GM10248 (cell line): ENCODE measurements at regions not wholly inside any gene's neighbourhood (a gene's known extent, or its start where the extent isn't known, plus 50 kb on each side); places are given as distances from the start of the nearest gene placed in this dataset.

ENCODE experiments used
- CTCF ChIA-PET: fragments of 300-600 bp; sonication (Branson Sonifier 250); formaldehyde crosslinking; extraction: SDS; loops from one replicate; lab custom pipeline; 2021; ENCODE audit warnings: antibody characterized with exemption; lab: Yijun Ruan, JAX
- POLR2A ChIA-PET: fragments of 350-650 bp; sonication (Branson Sonifier 250); formaldehyde crosslinking; extraction: SDS; loops from one replicate; lab custom pipeline; 2020; ENCODE audit warnings: antibody characterized with exemption; lab: Yijun Ruan, JAX
- DNase-seq: peaks from one replicate; pipeline ENCODE4 v3.0.0; 2012; ENCODE audit errors: extremely low spot score
- CTCF ChIP-seq: IDR thresholded peaks from 2 replicates; pipeline ENCODE4 v1.5.1; 2012; ENCODE audit warnings: mild to moderate bottlenecking, low read depth; ENCODE audit errors: extremely low read depth, missing control alignments, control extremely low read depth

GRCh38 chr12:115121053-115121452 is 437.1 kb upstream of the TBX3 start:
- DNase-seq = no peak
- TF ChIP-seq CTCF = no peak
- ChIA-PET CTCF (interaction anchor here (1.7 kb wide), 1 partner anchor 13 kb away, joined by 3 read pairs; no protein-coding TSS in a partner anchor), POLR2A (no interaction called here)

GRCh38 chr12:115118177-115118724 is 434.3 kb upstream of the TBX3 start:
- ChIA-PET POLR2A (no interaction called here), CTCF (no interaction called here)
- no peak for TF ChIP-seq CTCF
- no peak for DNase-seq

GRCh38 chr12:115114140-115114539 is 430.2 kb upstream of the TBX3 start:
- ChIA-PET POLR2A (no interaction called here), CTCF (interaction anchor here (1.5 to 1.9 kb wide), 2 partner anchors 12 to 19 kb away, joined by 4 to 5 read pairs; no protein-coding TSS in a partner anchor)
- DNase-seq = no peak
- TF ChIP-seq CTCF = no peak

- ChIA-PET POLR2A (no interaction called here), CTCF (no interaction called here)
These were observed 425.9 kb upstream of the TBX3 start for GRCh38 chr12:115109863-115110262.

GRCh38 chr12:115108129-115109100 is 424.4 kb upstream of the TBX3 start:
- ChIA-PET CTCF (no interaction called here), POLR2A (no interaction called here)
- no peak for TF ChIP-seq CTCF
- no peak for DNase-seq

More at GRCh38 chr12:115109863-115110262, 425.9 kb upstream of the TBX3 start:
- DNase-seq = no peak
- no peak for TF ChIP-seq CTCF

GRCh38 chr12:115103884-115104883 is 420.2 kb upstream of the TBX3 start:
- no peak for DNase-seq
- ChIA-PET CTCF (no interaction called here), POLR2A (no interaction called here)
- no peak for TF ChIP-seq CTCF
